ENCODE measurements at regions not wholly inside any gene's neighbourhood (a gene's known extent, or its start where the extent isn't known, plus 50 kb on each side); places are given as distances from the start of the nearest gene placed in this dataset.

DNA sequence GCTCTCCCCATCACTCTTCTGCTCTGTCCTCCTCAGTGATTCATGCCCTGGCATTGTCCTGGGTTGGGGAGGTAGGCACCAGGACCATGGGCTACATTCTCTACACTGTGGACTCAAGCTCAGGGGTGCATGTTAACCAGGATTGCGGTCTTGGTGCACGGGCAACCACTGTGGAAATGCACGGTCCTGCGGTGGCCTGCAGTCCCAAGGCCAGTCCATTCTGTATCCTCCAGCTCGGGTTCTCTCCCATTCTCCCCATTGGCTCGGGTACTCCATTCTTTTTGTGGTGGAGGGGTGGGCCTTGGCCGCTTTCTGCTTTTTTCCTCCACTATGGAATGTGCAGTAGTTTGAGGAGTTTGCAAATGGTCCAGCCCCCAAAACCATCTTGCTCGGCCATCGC, 215.0 kb upstream of the MYT1L start:
- H3K4me2 ChIP-seq (replicated peaks; ENCODE audit: low read depth, low read length, poor library complexity, severe bottlenecking), result no peak overlapping the region
- TF ChIP-seq EZH2 (IDR thresholded peaks at IDR 0.05; ENCODE audit: borderline replicate concordance, insufficient read depth, low read depth, low read length, poor library complexity, severe bottlenecking), result no peak
- TF ChIP-seq, protein P1, sequence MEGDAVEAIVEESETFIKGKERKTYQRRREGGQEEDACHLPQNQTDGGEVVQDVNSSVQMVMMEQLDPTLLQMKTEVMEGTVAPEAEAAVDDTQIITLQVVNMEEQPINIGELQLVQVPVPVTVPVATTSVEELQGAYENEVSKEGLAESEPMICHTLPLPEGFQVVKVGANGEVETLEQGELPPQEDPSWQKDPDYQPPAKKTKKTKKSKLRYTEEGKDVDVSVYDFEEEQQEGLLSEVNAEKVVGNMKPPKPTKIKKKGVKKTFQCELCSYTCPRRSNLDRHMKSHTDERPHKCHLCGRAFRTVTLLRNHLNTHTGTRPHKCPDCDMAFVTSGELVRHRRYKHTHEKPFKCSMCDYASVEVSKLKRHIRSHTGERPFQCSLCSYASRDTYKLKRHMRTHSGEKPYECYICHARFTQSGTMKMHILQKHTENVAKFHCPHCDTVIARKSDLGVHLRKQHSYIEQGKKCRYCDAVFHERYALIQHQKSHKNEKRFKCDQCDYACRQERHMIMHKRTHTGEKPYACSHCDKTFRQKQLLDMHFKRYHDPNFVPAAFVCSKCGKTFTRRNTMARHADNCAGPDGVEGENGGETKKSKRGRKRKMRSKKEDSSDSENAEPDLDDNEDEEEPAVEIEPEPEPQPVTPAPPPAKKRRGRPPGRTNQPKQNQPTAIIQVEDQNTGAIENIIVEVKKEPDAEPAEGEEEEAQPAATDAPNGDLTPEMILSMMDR (IDR thresholded peaks at IDR 0.05), result no peak
- no peak overlapping the region for H3K9ac ChIP-seq (ENCODE audit: low read length)
- H3K27ac Mint-ChIP-seq, result no peak overlapping the region
- no peaks in the 10 kb centered on the region for H3K36me3 ChIP-seq (replicated peaks in 1 of 2; ENCODE audit: control extremely low read depth in 1 of 2, control insufficient read depth in 1 of 2, extremely low read depth in 1 of 2, insufficient read depth in 2 of 2, low read length in 1 of 2)
- no CpG with 5 or more reads among the region's 9 CpGs for WGBS (ENCODE audit: insufficient coverage)
- DNase-seq (no peak), ATAC-seq (ENCODE audit: low read depth) (no peak)
- H4K20me1 ChIP-seq (ENCODE audit: control insufficient read depth, insufficient read depth, low read length, poor library complexity, severe bottlenecking), result no peaks in the 10 kb centered on the region
- ChIA-PET CTCF (no interaction called here), POLR2A (no interaction called here)
- intact Hi-C loops (cut with micrococcal nuclease), result no loop called here
- H3K27me3 Mint-ChIP-seq, result no peaks in the 10 kb centered on the region
- H3K9me3 Mint-ChIP-seq (ENCODE audit: insufficient read depth), result peaks cover 2% of the 10 kb centered on the region
- no peaks in the 10 kb centered on the region for H3K79me2 ChIP-seq (ENCODE audit: control insufficient read depth, insufficient read depth, low read length)
- H3K27me3 ChIP-seq (replicated peaks in 1 of 4; ENCODE audit: control extremely low read depth in 1 of 4, control insufficient read depth in 3 of 4, insufficient read depth in 4 of 4, low read length in 3 of 4), result no peaks in the 10 kb centered on the region
- peaks cover 0 to 10% (median 0%) of the 10 kb centered on the region in 3 donors for H3K9me3 ChIP-seq (ENCODE audit: control extremely low read depth in 1 of 3, control insufficient read depth in 2 of 3, insufficient read depth in 1 of 3, low read length in 2 of 3)
- H3K4me1 ChIP-seq (ENCODE audit: control insufficient read depth in 2 of 2, insufficient read depth in 2 of 2, low read length in 2 of 2), result no peaks in the 10 kb centered on the region
- no peak overlapping the region for H3K4me3 Mint-ChIP-seq
- H3K4me3 ChIP-seq (ENCODE audit: control extremely low read depth in 1 of 5, extremely low read depth in 1 of 5, insufficient read depth in 1 of 5, low read depth in 2 of 5, low read length in 4 of 5), result no peak overlapping the region
- H3K27ac ChIP-seq (ENCODE audit: low read length in 2 of 2), result no peak overlapping the region
- no peak overlapping the region for H2AFZ ChIP-seq (ENCODE audit: insufficient read depth, low read depth, low read length, poor library complexity, severe bottlenecking)
- no peaks in the 10 kb centered on the region for H3K4me1 Mint-ChIP-seq

DNA sequence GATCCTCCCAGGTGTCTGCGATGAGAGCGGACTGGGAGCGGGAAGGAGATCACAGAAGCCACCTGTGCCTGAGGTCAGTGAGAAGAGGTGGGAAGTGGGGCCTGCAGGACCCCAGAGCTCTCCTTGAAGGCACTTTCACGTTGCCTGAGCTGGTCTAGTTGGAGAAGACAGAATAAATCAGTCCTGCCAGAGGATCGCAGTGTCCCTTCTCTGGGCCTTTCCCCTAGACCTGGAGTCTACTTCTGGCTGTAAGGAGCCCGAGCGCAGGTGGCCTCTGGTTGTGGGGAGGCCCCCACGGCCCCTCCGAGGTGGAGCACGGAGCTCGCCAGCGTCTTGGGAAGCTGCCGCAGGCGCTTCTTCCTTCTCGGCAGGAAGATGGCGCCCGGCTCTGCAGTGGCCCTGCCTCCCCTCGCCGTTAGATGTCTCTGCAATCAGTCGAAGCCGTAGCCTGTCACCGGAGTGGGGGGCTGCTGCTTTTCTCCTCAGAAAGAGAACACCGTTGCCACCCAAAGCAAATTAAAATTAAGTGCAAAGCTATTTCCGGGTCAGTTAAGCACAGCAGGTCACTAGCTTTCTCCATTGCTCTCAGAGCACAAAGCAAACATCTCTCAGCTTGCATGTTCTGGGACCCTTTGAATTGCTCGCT, 212.0 kb upstream of the MYT1L start:
- Histone ChIP-seq H3K4me1 (ENCODE audit: control insufficient read depth in 2 of 2, insufficient read depth in 2 of 2, low read length in 2 of 2) (no peaks in the 10 kb centered on the region), H3K27ac (ENCODE audit: low read length in 2 of 2) (no peak overlapping the region), H2AFZ (ENCODE audit: insufficient read depth, low read depth, low read length, poor library complexity, severe bottlenecking) (no peak overlapping the region), H3K9me3 (ENCODE audit: control extremely low read depth in 1 of 3, control insufficient read depth in 2 of 3, insufficient read depth in 1 of 3, low read length in 2 of 3) (peaks cover 0 to 6% (median 0%) of the 10 kb centered on the region in 3 donors), H3K4me3 (ENCODE audit: control extremely low read depth in 1 of 5, extremely low read depth in 1 of 5, insufficient read depth in 1 of 5, low read depth in 2 of 5, low read length in 4 of 5) (no peak overlapping the region), H4K20me1 (ENCODE audit: control insufficient read depth, insufficient read depth, low read length, poor library complexity, severe bottlenecking) (no peaks in the 10 kb centered on the region), H3K36me3 (replicated peaks in 1 of 2; ENCODE audit: control extremely low read depth in 1 of 2, control insufficient read depth in 1 of 2, extremely low read depth in 1 of 2, insufficient read depth in 2 of 2, low read length in 1 of 2) (no peaks in the 10 kb centered on the region), H3K9ac (ENCODE audit: low read length) (no peak overlapping the region), H3K79me2 (ENCODE audit: control insufficient read depth, insufficient read depth, low read length) (no peaks in the 10 kb centered on the region), H3K4me2 (replicated peaks; ENCODE audit: low read depth, low read length, poor library complexity, severe bottlenecking) (no peak overlapping the region), H3K27me3 (replicated peaks in 1 of 4; ENCODE audit: control extremely low read depth in 1 of 4, control insufficient read depth in 3 of 4, insufficient read depth in 4 of 4, low read length in 3 of 4) (no peaks in the 10 kb centered on the region)
- TF ChIP-seq, protein P1 (IDR thresholded peaks at IDR 0.05), result no peak
- TF ChIP-seq EZH2 (IDR thresholded peaks at IDR 0.05; ENCODE audit: borderline replicate concordance, insufficient read depth, low read depth, low read length, poor library complexity, severe bottlenecking), result no peak
- intact Hi-C loops (cut with micrococcal nuclease), result no loop called here
- no peak overlapping the region for H3K27ac Mint-ChIP-seq
- no peaks in the 10 kb centered on the region for H3K9me3 Mint-ChIP-seq (ENCODE audit: insufficient read depth)
- no peak for ATAC-seq (ENCODE audit: low read depth)
- H3K27me3 Mint-ChIP-seq, result peaks cover 3% of the 10 kb centered on the region
- H3K4me3 Mint-ChIP-seq, result no peak overlapping the region
- 86% methylated on average over 24 of the region's 25 CpGs for WGBS (ENCODE audit: insufficient coverage)
- POLR2A ChIA-PET, result no interaction called here
- no peak for DNase-seq
- no peaks in the 10 kb centered on the region for H3K4me1 Mint-ChIP-seq
- CTCF ChIA-PET, result no interaction called here
